ENCODE measurements at regions not wholly inside any gene's neighbourhood (a gene's known extent, or its start where the extent isn't known, plus 50 kb on each side); places are given as distances from the start of the nearest gene placed in this dataset.
"Not testable (repeated sequence)": the region's sequence is repeated elsewhere in the genome, so short reads cannot be mapped to it uniquely, and the experiment has no call there.

- no peak for FAIRE-seq
Observed at GRCh38 chr9:96130970-96131369, 171.0 kb downstream of the HSD17B3 start.

GRCh38 chr9:96129747-96130146 lies 172.2 kb downstream of the HSD17B3 start:
- no peak for FAIRE-seq

GRCh38 chr9:96128880-96129279 lies 173.1 kb downstream of the HSD17B3 start:
- FAIRE-seq = no peak

- FAIRE-seq = peak; percentile 86
Observed at GRCh38 chr9:96126321-96126881, 175.6 kb downstream of the HSD17B3 start.

GRCh38 chr9:96125624-96126023 lies 176.4 kb downstream of the HSD17B3 start:
- FAIRE-seq = no peak

GRCh38 chr9:96122751-96123150 lies 179.2 kb downstream of the HSD17B3 start:
- FAIRE-seq = peak; percentile 81

- no peak for FAIRE-seq
Observed at GRCh38 chr9:96122282-96122681, 179.7 kb downstream of the HSD17B3 start.

- peak; percentile 23 for FAIRE-seq
Observed at GRCh38 chr9:96121136-96121535, 180.8 kb downstream of the HSD17B3 start.

GRCh38 chr9:96117398-96118080 lies 184.4 kb downstream of the HSD17B3 start:
- no peak for FAIRE-seq

- FAIRE-seq = no peak
Observed at GRCh38 chr9:96116275-96117064, 185.5 kb downstream of the HSD17B3 start.

GRCh38 chr9:96115836-96116235 lies 186.1 kb downstream of the HSD17B3 start:
- no peak for FAIRE-seq

- no peak for FAIRE-seq
Observed at GRCh38 chr9:96113032-96113431, 188.9 kb downstream of the HSD17B3 start.

GRCh38 chr9:96109680-96110351 lies 192.2 kb downstream of the HSD17B3 start:
- FAIRE-seq = no peak

GRCh38 chr9:96108691-96109380 lies 193.1 kb downstream of the HSD17B3 start:
- FAIRE-seq = no peak

- no peak for FAIRE-seq
Observed at GRCh38 chr9:96107436-96107835, 194.5 kb downstream of the HSD17B3 start.

GRCh38 chr9:96100385-96101300 lies 201.3 kb downstream of the HSD17B3 start:
- FAIRE-seq = no peak

GRCh38 chr9:96090630-96091029 lies 211.3 kb downstream of the HSD17B3 start:
- not testable (repeated sequence) for FAIRE-seq

- FAIRE-seq = no peak
Observed at GRCh38 chr9:96089452-96090085, 212.4 kb downstream of the HSD17B3 start.

- no peak for FAIRE-seq
Observed at GRCh38 chr9:96088510-96088909, 213.0 kb downstream of the ERCC6L2 start.

GRCh38 chr9:96087669-96088299 lies 212.3 kb downstream of the ERCC6L2 start:
- FAIRE-seq = no peak
